H9 (cell line): ENCODE measurements at regions not wholly inside any gene's neighbourhood (a gene's known extent, or its start where the extent isn't known, plus 50 kb on each side); places are given as distances from the start of the nearest gene placed in this dataset.

Experiments used
- DNase-seq: peaks from one replicate; pipeline ENCODE4 v3.0.0-alpha.2; 2017
- H2AFZ ChIP-seq: one replicate; pipeline ENCODE4 v1.6.1; 2013; ENCODE audit warnings: mild to moderate bottlenecking, low read length, control low read depth, moderate library complexity
- H2AK5ac ChIP-seq: 2 replicates; pipeline ENCODE4 v1.6.1; 2013; ENCODE audit warnings: low read length, control low read depth, mixed read lengths; ENCODE audit not compliant: insufficient read length
- H2BK120ac ChIP-seq: one replicate; pipeline ENCODE4 v1.6.1; 2013; ENCODE audit warnings: low read depth, mild to moderate bottlenecking, low read length, control low read depth, inconsistent platforms; ENCODE audit not compliant: poor library complexity, severe bottlenecking
- H2BK12ac ChIP-seq: 2 replicates; pipeline ENCODE4 v1.6.1; 2013; ENCODE audit warnings: low read length, control low read depth, mixed read lengths, low read depth; ENCODE audit not compliant: insufficient read length
- H2BK15ac ChIP-seq: 2 replicates; pipeline ENCODE4 v1.6.1; 2013; ENCODE audit warnings: low read depth, low read length, control low read depth
- H2BK20ac ChIP-seq: one replicate; pipeline ENCODE4 v1.6.1; 2013; ENCODE audit warnings: low read depth, mild to moderate bottlenecking, low read length, control low read depth, inconsistent platforms; ENCODE audit not compliant: poor library complexity, severe bottlenecking
- H2BK5ac ChIP-seq: 2 replicates; pipeline ENCODE4 v1.6.1; 2013; ENCODE audit warnings: low read length, control low read depth, mixed read lengths; ENCODE audit not compliant: insufficient read length
- H3K14ac ChIP-seq: 2 replicates; pipeline ENCODE4 v1.6.1; 2013; ENCODE audit warnings: low read length, control low read depth; ENCODE audit not compliant: insufficient read depth
- H3K18ac ChIP-seq: 2 replicates; pipeline ENCODE4 v1.6.1; 2013; ENCODE audit warnings: low read depth, mild to moderate bottlenecking, mixed read lengths, low read length, control low read depth; ENCODE audit not compliant: insufficient read length
- H3K23ac ChIP-seq: 2 replicates; pipeline ENCODE4 v1.6.1; 2013; ENCODE audit warnings: low read length, control low read depth, mixed read lengths, low read depth; ENCODE audit not compliant: insufficient read length
- H3K23me2 ChIP-seq: 2 replicates; pipeline ENCODE4 v1.6.1; 2013; ENCODE audit warnings: low read depth, mild to moderate bottlenecking, mixed read lengths, low read length, control low read depth; ENCODE audit not compliant: insufficient read length, poor library complexity, severe bottlenecking
- H3K27ac ChIP-seq: 2 replicates; pipeline ENCODE4 v1.5.1; 2013; ENCODE audit warnings: low read length, control low read depth, mixed read lengths, low read depth; ENCODE audit not compliant: insufficient read length
- H3K27me3 ChIP-seq: 2 replicates; pipeline ENCODE4 v1.6.1; 2013; ENCODE audit warnings: low read length, control low read depth, inconsistent platforms; ENCODE audit not compliant: insufficient read depth
- H3K4ac ChIP-seq: 2 replicates; pipeline ENCODE4 v1.6.1; 2013; ENCODE audit warnings: low read depth, mild to moderate bottlenecking, control low read depth, inconsistent platforms, low read length, moderate library complexity
- H3K4me1 ChIP-seq: 2 replicates; pipeline ENCODE4 v1.6.1; 2013; ENCODE audit warnings: low read length, control low read depth, inconsistent platforms; ENCODE audit not compliant: insufficient read depth
- H3K4me2 ChIP-seq: 2 replicates; pipeline ENCODE4 v1.6.1; 2013; ENCODE audit warnings: low read length, control low read depth, mixed read lengths; ENCODE audit not compliant: insufficient read length, insufficient read depth
- H3K56ac ChIP-seq: 2 replicates; pipeline ENCODE4 v1.6.1; 2013; ENCODE audit warnings: low read depth, mild to moderate bottlenecking, mixed read lengths, low read length, control low read depth; ENCODE audit not compliant: insufficient read length
- H3K79me1 ChIP-seq: 2 replicates; pipeline ENCODE4 v1.6.1; 2013; ENCODE audit warnings: low read depth, mild to moderate bottlenecking, moderate library complexity, low read length, control low read depth, inconsistent platforms; ENCODE audit not compliant: insufficient read depth, poor library complexity, severe bottlenecking
- H3K79me2 ChIP-seq: 2 replicates; pipeline ENCODE4 v1.6.1; 2013; ENCODE audit warnings: low read length, control low read depth, inconsistent platforms; ENCODE audit not compliant: insufficient read depth
- H3K9ac ChIP-seq: 2 replicates; pipeline ENCODE4 v1.6.1; 2013; ENCODE audit warnings: low read length, control low read depth, mixed read lengths; ENCODE audit not compliant: insufficient read length; ENCODE audit errors: extremely low read depth
- H3K9me3 ChIP-seq: one replicate; pipeline ENCODE4 v1.6.1; 2013; ENCODE audit warnings: low read depth, low read length, inconsistent platforms; ENCODE audit not compliant: control insufficient read depth
- H3T11ph ChIP-seq: one replicate; pipeline ENCODE4 v1.6.1; 2013; ENCODE audit warnings: mild to moderate bottlenecking, low read length, control low read depth, inconsistent platforms
- H4K20me1 ChIP-seq: one replicate; pipeline ENCODE4 v1.6.1; 2013; ENCODE audit not compliant: control insufficient read depth, insufficient read length, insufficient read depth
- H4K5ac ChIP-seq: 2 replicates; pipeline ENCODE4 v1.6.1; 2013; ENCODE audit warnings: low read depth, mild to moderate bottlenecking, mixed read lengths, low read length, control low read depth; ENCODE audit not compliant: insufficient read length
- H4K8ac ChIP-seq: replicated peaks from 2 replicates; pipeline ENCODE4 v1.6.1; 2013; ENCODE audit warnings: low read length, control low read depth, mixed read lengths, low read depth; ENCODE audit not compliant: insufficient read length
- H4K91ac ChIP-seq: 2 replicates; pipeline ENCODE4 v1.6.1; 2013; ENCODE audit warnings: low read depth, mild to moderate bottlenecking, moderate library complexity, mixed read lengths, low read length, control low read depth; ENCODE audit not compliant: insufficient read length
- H3K27ac Mint-ChIP-seq, 3 experiments: 2 replicates in 2 of 3; 3 replicates in 1 of 3; pipeline ENCODE4 v1.8.0; 2020 to 2021; ENCODE audit warnings: mixed read lengths in 3 of 3, mild to moderate bottlenecking in 1 of 3, moderate library complexity in 1 of 3
- H3K27me3 Mint-ChIP-seq: 2 replicates; pipeline ENCODE4 v1.8.0; 2021; ENCODE audit warnings: low read depth, mild to moderate bottlenecking, moderate library complexity, mixed read lengths
- H3K36me3 Mint-ChIP-seq, 3 experiments: 2 replicates in 2 of 3; 3 replicates in 1 of 3; pipeline ENCODE4 v1.8.0; 2020 to 2021; ENCODE audit warnings: low read depth in 3 of 3, mixed read lengths in 3 of 3; ENCODE audit not compliant: insufficient read depth in 1 of 3
- H3K4me1 Mint-ChIP-seq, 2 experiments: 2 replicates each; pipeline ENCODE4 v1.8.0; 2020; ENCODE audit warnings: mixed read lengths in 2 of 2
- H3K4me3 Mint-ChIP-seq, 2 experiments: 2 replicates in 1 of 2; 3 replicates in 1 of 2; pipeline ENCODE4 v1.8.0; 2020 to 2021; ENCODE audit warnings: mild to moderate bottlenecking in 2 of 2, mixed read lengths in 2 of 2, moderate library complexity in 1 of 2
- H3K9me3 Mint-ChIP-seq, 2 experiments: 2 replicates in 1 of 2; 3 replicates in 1 of 2; pipeline ENCODE4 v1.8.0; 2020; ENCODE audit warnings: mild to moderate bottlenecking in 2 of 2, mixed read lengths in 2 of 2, moderate library complexity in 1 of 2
- CTCF ChIP-seq: fragments of 200-600 bp; sonication (generic); conservative IDR thresholded peaks from 3 replicates; pipeline ENCODE4 v1.8.0; 2021; ENCODE audit warnings: antibody characterized with exemption, mild to moderate bottlenecking
- WGBS: extraction: QIAGEN DNeasy Blood & Tissue Kit; methylation state at CpG from one replicate; pipeline ENCODE4 v1.1.7; 2013; ENCODE audit warnings: missing lambda C conversion rate, low lambda C conversion rate, mixed read lengths; ENCODE audit not compliant: insufficient read length; ENCODE audit errors: extremely low coverage; 5-methylcytosine and 5-hydroxymethylcytosine counted together

GRCh38 chr1:118564961-118565703 lies 380.1 kb upstream of the SPAG17 start:
- no CpG with 5 or more reads among the region's 2 CpGs for WGBS
- no peak for DNase-seq
- Mint-ChIP-seq H3K36me3 (no peaks in the 10 kb centered on the region), H3K27me3 (no peaks in the 10 kb centered on the region), H3K4me1 (peaks cover 13% of the 10 kb centered on the region in 2 experiments), H3K4me3 (no peak overlapping the region), H3K27ac (no peak overlapping the region), H3K9me3 (no peaks in the 10 kb centered on the region; a peak in 1 of 5 replicates)
- no peak for TF ChIP-seq CTCF
- Histone ChIP-seq H3K27me3 (no peaks in the 10 kb centered on the region), H4K8ac (no peak overlapping the region), H3K9me3 (no peaks in the 10 kb centered on the region), H2AK5ac (no peak overlapping the region), H3K18ac (no peak overlapping the region), H2BK5ac (no peak overlapping the region), H2BK15ac (no peak overlapping the region), H3K4me1 (no peaks in the 10 kb centered on the region), H3K79me2 (no peaks in the 10 kb centered on the region), H4K20me1 (no peaks in the 10 kb centered on the region), H2BK20ac (no peak overlapping the region), H2BK12ac (no peak overlapping the region), H3K14ac (no peak overlapping the region), H4K91ac (no peak overlapping the region), H3K79me1 (no peaks in the 10 kb centered on the region), H2BK120ac (no peak overlapping the region), H3K9ac (no peak overlapping the region), H3T11ph (no peak overlapping the region), H2AFZ (no peak overlapping the region), H3K23ac (no peak overlapping the region), H3K23me2 (no peaks in the 10 kb centered on the region), H4K5ac (no peak overlapping the region), H3K27ac (no peak overlapping the region), H3K56ac (no peak overlapping the region), H3K4me2 (no peak overlapping the region), H3K4ac (no peak overlapping the region)
